ENCODE measurements at regions not wholly inside any gene's neighbourhood (a gene's known extent, or its start where the extent isn't known, plus 50 kb on each side); places are given as distances from the start of the nearest gene placed in this dataset.
"Not testable (repeated sequence)": the region's sequence is repeated elsewhere in the genome, so short reads cannot be mapped to it uniquely, and the experiment has no call there.

- no peak overlapping the region for H3K4me3 ChIP-seq (replicated peaks in 1 of 2; ENCODE audit: low read depth in 2 of 2, low read length in 2 of 2)
- TF ChIP-seq, protein P1, sequence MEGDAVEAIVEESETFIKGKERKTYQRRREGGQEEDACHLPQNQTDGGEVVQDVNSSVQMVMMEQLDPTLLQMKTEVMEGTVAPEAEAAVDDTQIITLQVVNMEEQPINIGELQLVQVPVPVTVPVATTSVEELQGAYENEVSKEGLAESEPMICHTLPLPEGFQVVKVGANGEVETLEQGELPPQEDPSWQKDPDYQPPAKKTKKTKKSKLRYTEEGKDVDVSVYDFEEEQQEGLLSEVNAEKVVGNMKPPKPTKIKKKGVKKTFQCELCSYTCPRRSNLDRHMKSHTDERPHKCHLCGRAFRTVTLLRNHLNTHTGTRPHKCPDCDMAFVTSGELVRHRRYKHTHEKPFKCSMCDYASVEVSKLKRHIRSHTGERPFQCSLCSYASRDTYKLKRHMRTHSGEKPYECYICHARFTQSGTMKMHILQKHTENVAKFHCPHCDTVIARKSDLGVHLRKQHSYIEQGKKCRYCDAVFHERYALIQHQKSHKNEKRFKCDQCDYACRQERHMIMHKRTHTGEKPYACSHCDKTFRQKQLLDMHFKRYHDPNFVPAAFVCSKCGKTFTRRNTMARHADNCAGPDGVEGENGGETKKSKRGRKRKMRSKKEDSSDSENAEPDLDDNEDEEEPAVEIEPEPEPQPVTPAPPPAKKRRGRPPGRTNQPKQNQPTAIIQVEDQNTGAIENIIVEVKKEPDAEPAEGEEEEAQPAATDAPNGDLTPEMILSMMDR (IDR thresholded peaks at IDR 0.05; ENCODE audit: low read depth, low read length) = no peak
- DNase-seq (ENCODE audit: low read depth in 2 of 2) = no peak
Measured at GRCh38 chr9:15007698-15008097, 97.5 kb upstream of the FREM1 start.

GRCh38 chr9:14994738-14995137 lies 84.5 kb upstream of the FREM1 start:
- H3K4me3 ChIP-seq (replicated peaks in 1 of 2; ENCODE audit: low read depth in 2 of 2, low read length in 2 of 2) = no peak overlapping the region
- DNase-seq (ENCODE audit: low read depth in 2 of 2) = no peak
- TF ChIP-seq, protein P1 (IDR thresholded peaks at IDR 0.05; ENCODE audit: low read depth, low read length) = no peak

DNA sequence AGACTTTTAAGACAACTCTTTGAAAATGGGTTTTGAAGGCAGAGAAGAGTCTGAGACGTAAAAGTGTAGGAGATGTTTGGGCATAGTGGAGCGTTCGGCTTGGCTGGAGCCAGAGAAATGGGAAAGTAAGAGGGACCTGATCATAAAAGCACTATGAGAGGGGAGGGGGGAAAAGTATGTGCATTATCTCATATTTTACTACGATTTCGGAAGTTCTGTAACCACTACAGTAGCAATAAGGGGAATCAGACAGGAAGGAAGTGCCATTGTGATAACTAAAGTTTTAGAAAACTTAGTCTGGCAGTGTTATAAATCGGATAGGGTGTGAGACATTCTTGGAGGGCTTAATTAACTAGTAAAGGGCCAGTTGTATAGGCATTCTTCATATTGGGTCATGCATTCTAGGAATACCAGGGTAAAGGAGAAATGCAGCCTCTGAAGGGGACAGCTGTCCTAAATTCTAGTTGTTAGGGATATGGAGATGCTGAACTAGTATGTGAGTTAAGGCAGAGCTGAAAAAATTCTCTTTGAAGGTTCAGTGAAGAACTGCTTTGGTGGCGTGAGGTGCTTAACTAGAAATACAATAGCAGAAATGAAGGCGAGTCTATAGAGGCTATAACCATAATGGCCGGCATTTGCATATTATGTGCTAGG lies 83.8 kb upstream of the FREM1 start:
- H3K4me3 ChIP-seq (replicated peaks in 1 of 2; ENCODE audit: low read depth in 2 of 2, low read length in 2 of 2) = peak overlapping the region in 1 of 2 donors; percentile 53
- peak in 1 of 2 donors; percentile 2 for DNase-seq (ENCODE audit: low read depth in 2 of 2)
- TF ChIP-seq, protein P1 (IDR thresholded peaks at IDR 0.05; ENCODE audit: low read depth, low read length) = no peak

DNA sequence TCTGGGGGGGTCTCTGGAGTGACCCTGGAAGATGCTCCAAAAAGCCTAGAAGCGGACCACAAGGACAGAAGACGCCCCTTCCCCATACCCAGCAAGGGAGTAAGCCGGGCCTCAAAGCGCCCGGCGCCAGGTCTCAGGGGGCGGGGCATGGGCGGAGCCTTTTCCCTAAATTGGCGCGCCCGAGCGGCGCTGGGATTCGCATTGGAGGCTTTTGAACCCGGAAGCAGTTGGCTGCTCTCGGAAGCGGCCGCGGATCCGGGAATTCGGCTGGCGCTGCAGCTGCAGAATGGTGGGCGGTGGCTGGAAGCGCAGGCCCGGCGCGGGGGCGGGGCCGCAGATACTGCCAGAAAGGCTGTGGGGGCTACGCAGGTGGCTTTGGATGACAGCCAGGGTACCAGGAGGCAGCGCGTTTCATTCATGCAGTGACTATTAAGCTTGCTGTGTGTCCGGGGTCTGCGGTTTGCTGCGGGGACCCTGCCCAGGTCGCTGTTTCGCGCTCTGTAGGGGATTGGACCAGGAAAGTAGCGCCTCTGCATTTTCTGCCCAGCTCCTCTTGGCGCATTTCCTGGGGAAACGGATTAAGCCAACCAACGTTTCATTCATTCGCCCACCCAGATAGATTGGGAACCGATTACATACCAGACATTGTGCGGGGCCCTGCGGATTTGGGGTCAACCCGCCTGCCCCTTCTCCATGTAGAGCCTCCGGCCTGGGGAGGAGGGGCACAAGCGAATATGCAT lies 83.0 kb upstream of the FREM1 start:
- H3K4me3 ChIP-seq (replicated peaks in 1 of 2; ENCODE audit: low read depth in 2 of 2, low read length in 2 of 2) = peak overlapping the region; percentile 53 to 64
- peak; percentile 57 to 83 for DNase-seq (ENCODE audit: low read depth in 2 of 2)
- TF ChIP-seq, protein P1 (IDR thresholded peaks at IDR 0.05; ENCODE audit: low read depth, low read length) = no peak

- H3K4me3 ChIP-seq (replicated peaks in 1 of 2; ENCODE audit: low read depth in 2 of 2, low read length in 2 of 2) = no peak overlapping the region
- TF ChIP-seq, protein P1 (IDR thresholded peaks at IDR 0.05; ENCODE audit: low read depth, low read length) = no peak
- DNase-seq (ENCODE audit: low read depth in 2 of 2) = no peak
Measured at GRCh38 chr9:14992516-14992915, 82.3 kb upstream of the FREM1 start.

GRCh38 chr9:14992081-14992480 lies 81.9 kb upstream of the FREM1 start:
- TF ChIP-seq, protein P1 (IDR thresholded peaks at IDR 0.05; ENCODE audit: low read depth, low read length) = no peak
- H3K4me3 ChIP-seq (replicated peaks in 1 of 2; ENCODE audit: low read depth in 2 of 2, low read length in 2 of 2) = no peak overlapping the region
- DNase-seq (ENCODE audit: low read depth in 2 of 2) = no peak

GRCh38 chr9:14990647-14991046 lies 80.4 kb upstream of the FREM1 start:
- not testable (repeated sequence) for H3K4me3 ChIP-seq (replicated peaks in 1 of 2; ENCODE audit: low read depth in 2 of 2, low read length in 2 of 2); DNase-seq (ENCODE audit: low read depth in 2 of 2)

Measured in cardiac fibroblast (primary cell).